ENCODE measurements at regions not wholly inside any gene's neighbourhood (a gene's known extent, or its start where the extent isn't known, plus 50 kb on each side); places are given as distances from the start of the nearest gene placed in this dataset.

GRCh38 chr1:190665045-190665444 lies 187.4 kb upstream of the BRINP3 start:
- no peak for TF ChIP-seq CTCF (IDR thresholded peaks at IDR 0.05)
- no peak for TF ChIP-seq POLR2A (IDR thresholded peaks at IDR 0.05)
- TF ChIP-seq POLR2AphosphoS5 (IDR thresholded peaks at IDR 0.05) = no peak
